ENCODE measurements at regions not wholly inside any gene's neighbourhood (a gene's known extent, or its start where the extent isn't known, plus 50 kb on each side); places are given as distances from the start of the nearest gene placed in this dataset.

DNA sequence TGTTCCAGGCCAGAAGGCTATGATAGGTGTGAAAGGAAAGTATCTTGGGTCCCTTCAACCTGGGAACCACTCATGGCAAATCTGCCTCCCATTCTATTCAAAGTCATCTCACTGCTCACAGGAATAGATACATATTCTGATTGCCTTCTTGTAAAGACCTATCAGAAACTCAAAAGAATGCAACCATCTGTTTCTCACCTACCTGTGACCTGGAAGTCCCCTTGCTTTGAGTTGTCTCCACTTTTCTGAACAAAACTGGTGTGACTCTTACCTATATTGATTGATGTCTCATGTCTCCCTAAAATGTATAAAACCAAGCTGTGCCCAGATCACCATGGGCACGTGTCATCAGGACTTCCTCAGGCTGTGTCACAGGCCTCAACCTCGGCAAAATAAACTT lies 1149.3 kb downstream of the NSUN3 start:
- TF ChIP-seq CTCF (IDR thresholded peaks at IDR 0.05) = no peak
- no peak for TF ChIP-seq EZH2 (IDR thresholded peaks at IDR 0.05)
- TF ChIP-seq EZH2phosphoT487 (IDR thresholded peaks at IDR 0.05) = no peak

All from neural progenitor cell (in vitro differentiated cells).